ENCODE measurements at regions not wholly inside any gene's neighbourhood (a gene's known extent, or its start where the extent isn't known, plus 50 kb on each side); places are given as distances from the start of the nearest gene placed in this dataset.

DNA sequence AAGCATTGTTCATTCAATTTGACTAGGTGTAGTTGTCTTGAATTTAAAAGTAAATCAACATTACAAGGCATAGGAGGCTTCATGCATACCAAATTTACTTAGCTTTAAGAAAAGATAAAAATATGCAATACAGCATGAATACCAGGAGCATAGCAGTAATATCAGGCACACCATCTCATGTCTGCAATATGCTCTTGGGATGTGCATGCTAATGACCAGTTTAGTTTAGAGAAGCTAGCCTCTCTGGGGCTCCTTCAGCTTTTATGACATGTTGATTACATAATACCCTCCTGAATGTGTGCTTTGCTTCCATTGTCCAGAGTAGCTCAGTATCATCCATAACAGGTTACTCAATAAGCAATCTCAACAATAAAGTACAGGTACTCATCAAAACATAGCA is 497.2 kb downstream of the FLRT2 start:
- no peaks in the 10 kb centered on the region for H3K4me1 Mint-ChIP-seq (ENCODE audit: low read depth)
- H3K36me3 Mint-ChIP-seq (ENCODE audit: insufficient read depth): peaks cover 2% of the 10 kb centered on the region
- no peak overlapping the region for H3K27ac Mint-ChIP-seq
- H3K27me3 Mint-ChIP-seq: no peaks in the 10 kb centered on the region
- TF ChIP-seq, protein P1, sequence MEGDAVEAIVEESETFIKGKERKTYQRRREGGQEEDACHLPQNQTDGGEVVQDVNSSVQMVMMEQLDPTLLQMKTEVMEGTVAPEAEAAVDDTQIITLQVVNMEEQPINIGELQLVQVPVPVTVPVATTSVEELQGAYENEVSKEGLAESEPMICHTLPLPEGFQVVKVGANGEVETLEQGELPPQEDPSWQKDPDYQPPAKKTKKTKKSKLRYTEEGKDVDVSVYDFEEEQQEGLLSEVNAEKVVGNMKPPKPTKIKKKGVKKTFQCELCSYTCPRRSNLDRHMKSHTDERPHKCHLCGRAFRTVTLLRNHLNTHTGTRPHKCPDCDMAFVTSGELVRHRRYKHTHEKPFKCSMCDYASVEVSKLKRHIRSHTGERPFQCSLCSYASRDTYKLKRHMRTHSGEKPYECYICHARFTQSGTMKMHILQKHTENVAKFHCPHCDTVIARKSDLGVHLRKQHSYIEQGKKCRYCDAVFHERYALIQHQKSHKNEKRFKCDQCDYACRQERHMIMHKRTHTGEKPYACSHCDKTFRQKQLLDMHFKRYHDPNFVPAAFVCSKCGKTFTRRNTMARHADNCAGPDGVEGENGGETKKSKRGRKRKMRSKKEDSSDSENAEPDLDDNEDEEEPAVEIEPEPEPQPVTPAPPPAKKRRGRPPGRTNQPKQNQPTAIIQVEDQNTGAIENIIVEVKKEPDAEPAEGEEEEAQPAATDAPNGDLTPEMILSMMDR (IDR thresholded peaks at IDR 0.05; ENCODE audit: unreplicated experiment): no peak
- no peak overlapping the region for H3K4me3 Mint-ChIP-seq (ENCODE audit: low read depth)
- peaks cover 23% of the 10 kb centered on the region for H3K9me3 Mint-ChIP-seq (ENCODE audit: low read depth)
- DNase-seq (ENCODE audit: low spot score, unreplicated experiment): no peak

DNA sequence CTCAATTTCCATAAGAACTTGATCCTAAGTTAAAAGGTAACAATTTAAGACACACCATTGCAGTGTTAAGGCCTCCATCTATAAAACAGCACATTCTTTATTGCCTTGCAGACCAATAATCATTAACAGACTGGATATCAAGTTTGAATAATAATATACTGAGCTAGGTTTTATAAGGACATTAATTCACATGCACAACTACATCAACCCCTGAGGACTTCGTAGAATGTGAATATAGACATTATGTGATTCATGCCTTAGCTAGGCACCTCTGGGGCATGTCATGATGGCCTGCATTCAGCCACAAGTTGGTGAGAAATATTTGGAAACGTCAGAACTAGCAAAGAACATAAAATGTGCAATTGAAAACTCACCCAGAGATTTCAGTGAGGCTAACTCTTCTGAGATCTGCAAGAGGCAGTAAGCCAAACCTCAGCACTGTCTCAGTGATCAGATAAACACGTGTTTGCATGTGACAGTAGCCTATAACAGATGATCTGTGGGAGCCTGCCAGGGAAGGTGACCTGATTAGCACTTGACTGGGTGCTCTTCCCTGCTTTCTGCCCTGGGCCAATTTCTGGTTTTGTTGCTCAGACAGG is 492.2 kb downstream of the FLRT2 start:
- Mint-ChIP-seq H3K36me3 (ENCODE audit: insufficient read depth) (no peaks in the 10 kb centered on the region), H3K27ac (no peak overlapping the region), H3K4me3 (ENCODE audit: low read depth) (no peak overlapping the region), H3K27me3 (no peaks in the 10 kb centered on the region), H3K4me1 (ENCODE audit: low read depth) (no peaks in the 10 kb centered on the region), H3K9me3 (ENCODE audit: low read depth) (peaks cover 14% of the 10 kb centered on the region)
- TF ChIP-seq, protein P1 (IDR thresholded peaks at IDR 0.05; ENCODE audit: unreplicated experiment): no peak
- no peak for DNase-seq (ENCODE audit: low spot score, unreplicated experiment)

GRCh38 chr14:86020841-86021240 is 490.9 kb downstream of the FLRT2 start:
- H3K9me3 Mint-ChIP-seq (ENCODE audit: low read depth): peaks cover 11% of the 10 kb centered on the region
- no peak for DNase-seq (ENCODE audit: low spot score, unreplicated experiment)
- H3K4me1 Mint-ChIP-seq (ENCODE audit: low read depth): no peaks in the 10 kb centered on the region
- H3K4me3 Mint-ChIP-seq (ENCODE audit: low read depth): no peak overlapping the region
- no peaks in the 10 kb centered on the region for H3K36me3 Mint-ChIP-seq (ENCODE audit: insufficient read depth)
- TF ChIP-seq, protein P1 (IDR thresholded peaks at IDR 0.05; ENCODE audit: unreplicated experiment): no peak
- no peak overlapping the region for H3K27ac Mint-ChIP-seq
- no peaks in the 10 kb centered on the region for H3K27me3 Mint-ChIP-seq

DNA sequence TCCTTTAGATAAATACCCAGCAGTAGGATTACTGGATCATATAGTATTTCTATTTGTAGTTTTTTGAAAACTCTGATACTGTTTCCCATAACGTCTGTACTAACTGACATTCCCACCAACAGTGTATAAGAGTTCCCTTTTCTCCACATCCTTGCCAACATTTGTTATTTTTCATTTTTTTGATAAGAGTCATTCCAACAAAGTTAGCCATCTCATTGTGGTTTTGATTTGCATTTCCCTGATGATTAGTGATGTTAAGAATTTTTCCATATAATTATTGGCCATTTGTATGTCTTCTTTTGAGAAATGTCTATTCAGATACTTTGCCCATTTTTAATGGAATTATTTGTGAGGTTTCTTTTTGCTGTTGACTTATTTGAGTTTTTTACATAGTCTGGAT is 486.0 kb downstream of the FLRT2 start:
- Mint-ChIP-seq H3K4me3 (ENCODE audit: low read depth) (no peak overlapping the region), H3K27me3 (peaks cover 4% of the 10 kb centered on the region), H3K4me1 (ENCODE audit: low read depth) (peaks cover 2% of the 10 kb centered on the region), H3K36me3 (ENCODE audit: insufficient read depth) (no peaks in the 10 kb centered on the region), H3K27ac (no peak overlapping the region), H3K9me3 (ENCODE audit: low read depth) (peaks cover 7% of the 10 kb centered on the region)
- TF ChIP-seq, protein P1 (IDR thresholded peaks at IDR 0.05; ENCODE audit: unreplicated experiment): no peak
- no peak for DNase-seq (ENCODE audit: low spot score, unreplicated experiment)

DNA sequence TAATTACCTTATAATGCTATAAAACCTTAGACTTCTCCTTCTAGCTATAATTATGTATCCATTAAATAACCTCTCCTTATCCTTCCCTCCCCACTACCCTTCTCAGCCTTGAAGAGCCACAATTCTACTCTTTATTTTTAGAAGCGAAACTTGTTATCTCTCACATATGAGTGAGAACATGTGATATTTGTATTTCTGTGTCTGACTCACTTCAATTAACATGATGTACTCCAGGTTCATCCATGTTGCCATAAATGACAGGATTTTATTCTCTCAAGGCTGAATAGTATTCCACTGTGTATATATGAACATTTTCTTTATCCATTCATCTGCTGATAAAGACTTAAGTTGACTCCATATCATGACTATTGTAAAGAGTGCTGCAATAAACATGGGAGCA is 485.6 kb downstream of the FLRT2 start:
- Mint-ChIP-seq H3K27ac (no peak overlapping the region), H3K4me1 (ENCODE audit: low read depth) (peaks cover 2% of the 10 kb centered on the region), H3K4me3 (ENCODE audit: low read depth) (no peak overlapping the region), H3K36me3 (ENCODE audit: insufficient read depth) (no peaks in the 10 kb centered on the region), H3K9me3 (ENCODE audit: low read depth) (peaks cover 7% of the 10 kb centered on the region), H3K27me3 (peaks cover 4% of the 10 kb centered on the region)
- no peak for DNase-seq (ENCODE audit: low spot score, unreplicated experiment)
- TF ChIP-seq, protein P1 (IDR thresholded peaks at IDR 0.05; ENCODE audit: unreplicated experiment): no peak
